ENCODE measurements at regions not wholly inside any gene's neighbourhood (a gene's known extent, or its start where the extent isn't known, plus 50 kb on each side); places are given as distances from the start of the nearest gene placed in this dataset.

- H4K91ac ChIP-seq (replicated peaks; ENCODE audit: insufficient read length, low read length), result no peak overlapping the region
- CTCF ChIA-PET (ENCODE audit: partially characterized antibody), result no interaction called here
- no peak overlapping the region for H3K14ac ChIP-seq (ENCODE audit: insufficient read length)
- no peak overlapping the region for H2BK20ac ChIP-seq (ENCODE audit: low read length)
- H3K27me3 ChIP-seq (replicated peaks in 1 of 4; ENCODE audit: control insufficient read depth in 3 of 4, extremely low read depth in 1 of 4, insufficient read depth in 3 of 4, low read length in 3 of 4), result no peaks in the 10 kb centered on the region
- H4K20me1 ChIP-seq (replicated peaks in 1 of 2; ENCODE audit: control insufficient read depth in 1 of 2, insufficient read depth in 2 of 2, low read length in 2 of 2), result no peaks in the 10 kb centered on the region
- no peaks in the 10 kb centered on the region for H3K23me2 ChIP-seq (ENCODE audit: low read depth, low read length)
- no peak overlapping the region for H2AFZ ChIP-seq (ENCODE audit: low read length)
- H2AK5ac ChIP-seq (ENCODE audit: low read depth, low read length), result no peak overlapping the region
- H3K79me1 ChIP-seq (ENCODE audit: low read depth, low read length), result no peaks in the 10 kb centered on the region
- FAIRE-seq (no peak), DNase-seq (ENCODE audit: low read depth in 1 of 2, low spot score in 2 of 2) (no peak)
- no peak overlapping the region for H4K5ac ChIP-seq (ENCODE audit: insufficient read length, low read depth, low read length)
- H3K9me3 ChIP-seq (ENCODE audit: insufficient read depth in 2 of 2, low read depth in 1 of 2, low read length in 1 of 2), result no peaks in the 10 kb centered on the region
- H4K8ac ChIP-seq (ENCODE audit: extremely low read depth, insufficient read depth, low read length), result no peak overlapping the region
- no peak overlapping the region for H2BK15ac ChIP-seq (ENCODE audit: low read length)
- no peak for TF ChIP-seq TEAD4 (IDR thresholded peaks at IDR 0.05; ENCODE audit: low read depth, low read length)
- TF ChIP-seq YY1 (IDR thresholded peaks at IDR 0.05; ENCODE audit: low read depth, low read length), result no peak
- no peak for TF ChIP-seq SIN3A (conservative IDR thresholded peaks at IDR 0.05 in 1 of 2, IDR thresholded peaks at IDR 0.05 in 1 of 2; ENCODE audit: low read depth in 1 of 2, low read length in 2 of 2)
- no peak for TF ChIP-seq POU5F1 (IDR thresholded peaks at IDR 0.05; ENCODE audit: low read depth, low read length)
- TF ChIP-seq ASH2L (IDR thresholded peaks at IDR 0.05; ENCODE audit: low read length), result no peak
- no peak for TF ChIP-seq RNF2 (IDR thresholded peaks at IDR 0.05; ENCODE audit: borderline replicate concordance, low read depth, low read length, missing control alignments, poor library complexity, severe bottlenecking)
- TF ChIP-seq TBP (IDR thresholded peaks at IDR 0.05; ENCODE audit: low read depth, low read length), result no peak
- TF ChIP-seq EGR1 (IDR thresholded peaks at IDR 0.05; ENCODE audit: borderline replicate concordance, low read depth, low read length), result no peak
- no peak for TF ChIP-seq CBX5 (IDR thresholded peaks at IDR 0.05; ENCODE audit: low read depth, low read length)
- TF ChIP-seq RAD21 (IDR thresholded peaks at IDR 0.05 in 1 of 2, conservative IDR thresholded peaks at IDR 0.05 in 1 of 2; ENCODE audit: low read depth in 2 of 2, low read length in 2 of 2), result no peak
- no peak for TF ChIP-seq CTBP2 (IDR thresholded peaks at IDR 0.05; ENCODE audit: borderline replicate concordance, insufficient read depth, insufficient read length, low read length)
- no peak for TF ChIP-seq SP1 (IDR thresholded peaks at IDR 0.05; ENCODE audit: low read depth, low read length)
- TF ChIP-seq GTF2F1 (IDR thresholded peaks at IDR 0.05; ENCODE audit: borderline replicate concordance, low read depth, low read length), result no peak
- TF ChIP-seq CEBPB (IDR thresholded peaks at IDR 0.05; ENCODE audit: low read depth, low read length), result no peak
- H3K23ac ChIP-seq (ENCODE audit: insufficient read length), result no peak overlapping the region
- no peak overlapping the region for H2BK120ac ChIP-seq (replicated peaks; ENCODE audit: low read depth, low read length)
- H2BK12ac ChIP-seq (ENCODE audit: low read depth, low read length), result no peak overlapping the region
- no peak overlapping the region for H3K4ac ChIP-seq (replicated peaks; ENCODE audit: insufficient read length, low read depth, low read length)
- no peak overlapping the region for H3K9ac ChIP-seq (replicated peaks in 1 of 4; ENCODE audit: extremely low read depth in 1 of 4, low read depth in 3 of 4, low read length in 3 of 4)
- no peak overlapping the region for H3K56ac ChIP-seq (replicated peaks; ENCODE audit: insufficient read length, low read depth, low read length)
- H3K4me2 ChIP-seq (ENCODE audit: insufficient read depth in 1 of 2, low read depth in 2 of 2, low read length in 2 of 2), result no peak overlapping the region
- H2BK5ac ChIP-seq (ENCODE audit: low read depth, low read length), result no peak overlapping the region
- H3K18ac ChIP-seq (ENCODE audit: extremely low read depth, low read length), result no peak overlapping the region
- H3K4me3 ChIP-seq (ENCODE audit: extremely low read depth in 1 of 4, insufficient read depth in 2 of 4, low read depth in 3 of 4, low read length in 4 of 4), result no peak overlapping the region
- no peaks in the 10 kb centered on the region for H3K36me3 ChIP-seq (ENCODE audit: control insufficient read depth in 2 of 4, insufficient read depth in 4 of 4, low read length in 3 of 4)
- no peaks in the 10 kb centered on the region for H3K4me1 ChIP-seq (replicated peaks in 1 of 4; ENCODE audit: control insufficient read depth in 3 of 4, insufficient read depth in 4 of 4, low read length in 3 of 4)
- H3K27ac ChIP-seq (ENCODE audit: low read depth, low read length), result no peak overlapping the region
- POLR2A ChIA-PET (ENCODE audit: partially characterized antibody), result no interaction called here
- 91% methylated on average over 2 of the region's 2 CpGs; no CpG with 5 or more reads in 1 of the 2 experiments for WGBS, 2 experiments (ENCODE audit: extremely low coverage in 1 of 2, insufficient coverage in 1 of 2, insufficient read length in 1 of 2, insufficient replicate concordance in 2 of 2, low coverage in 1 of 2, low lambda C conversion rate in 2 of 2, missing lambda C conversion rate in 1 of 2)
- no peaks in the 10 kb centered on the region for H3K79me2 ChIP-seq (ENCODE audit: control insufficient read depth in 1 of 2, insufficient read depth in 2 of 2, low read length in 2 of 2)
Measured at GRCh38 chr9:102841376-102841775, 153.8 kb upstream of the CYLC2 start.

Data from H1 (cell line).